AG04449 (cell line): ENCODE measurements at regions not wholly inside any gene's neighbourhood (a gene's known extent, or its start where the extent isn't known, plus 50 kb on each side); places are given as distances from the start of the nearest gene placed in this dataset.

Experiments used
- CTCF ChIA-PET: fragments of 350-600 bp; formaldehyde crosslinking; extraction: SDS; loops from one replicate; lab custom pipeline; 2021; ENCODE audit warnings: antibody characterized with exemption; lab: Yijun Ruan, JAX
- POLR2A ChIA-PET: fragments of 400-600, 350-600 bp; formaldehyde crosslinking; extraction: SDS; loops from one replicate; lab custom pipeline; 2020; ENCODE audit warnings: antibody characterized with exemption, inconsistent platforms; lab: Yijun Ruan, JAX
- DNase-seq: peaks from one replicate; pipeline ENCODE4 v3.0.0-alpha.2; 2010; ENCODE audit warnings: low read depth, low spot score
- H3K4me3 ChIP-seq: 2 replicates; pipeline ENCODE4 v1.5.1; 2011; ENCODE audit warnings: low read depth, mild to moderate bottlenecking, control low read depth, low read length
- CTCF ChIP-seq: IDR thresholded peaks from one replicate; pipeline ENCODE4 v1.5.1; 2011; ENCODE audit warnings: mild to moderate bottlenecking, moderate library complexity, low read length, control low read depth, inconsistent platforms; ENCODE audit not compliant: insufficient read depth; ENCODE audit errors: missing control alignments

DNA sequence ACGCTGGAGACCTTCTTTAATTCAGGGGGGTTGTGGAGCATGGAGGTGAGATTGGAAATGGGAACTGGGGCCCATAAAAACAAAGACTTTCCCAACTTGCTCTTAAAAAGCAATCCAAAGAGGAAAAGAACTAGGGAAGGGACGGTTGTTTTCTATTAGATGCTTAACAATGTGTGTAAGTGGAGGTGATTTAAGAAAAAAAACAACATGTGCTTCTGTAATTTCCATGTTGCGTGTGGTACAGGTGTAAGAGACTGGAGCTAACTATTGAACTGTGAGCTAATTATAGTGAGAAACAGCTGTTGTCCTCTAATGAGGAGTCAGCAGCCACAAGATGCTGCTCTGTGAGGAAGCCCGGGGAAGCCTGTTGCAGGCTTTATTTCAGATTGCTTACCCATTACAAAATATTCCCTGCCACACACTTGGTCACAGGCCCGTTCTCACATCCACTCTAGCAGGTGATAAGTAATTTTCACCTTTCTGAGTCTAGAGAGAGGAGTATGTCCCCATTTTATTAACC lies 280.6 kb upstream of the PARD3B start:
- CTCF ChIA-PET, result no interaction called here
- POLR2A ChIA-PET, result no interaction called here
- no peak overlapping the region for H3K4me3 ChIP-seq
- no peak for TF ChIP-seq CTCF
- DNase-seq, result no peak

GRCh38 chr2:204265681-204266181 lies 279.5 kb upstream of the PARD3B start:
- ChIA-PET POLR2A (no interaction called here), CTCF (no interaction called here)
- no peak for TF ChIP-seq CTCF
- H3K4me3 ChIP-seq, result no peak overlapping the region
- DNase-seq, result no peak

GRCh38 chr2:204268458-204268857 lies 276.8 kb upstream of the PARD3B start:
- ChIA-PET POLR2A (no interaction called here), CTCF (interaction anchor here (1.4 to 1.8 kb wide), 2 partner anchors 8 to 10 kb away, joined by 3 to 5 read pairs; no protein-coding TSS in a partner anchor)
- no peak for DNase-seq
- no peak for TF ChIP-seq CTCF
- H3K4me3 ChIP-seq, result no peak overlapping the region

DNA sequence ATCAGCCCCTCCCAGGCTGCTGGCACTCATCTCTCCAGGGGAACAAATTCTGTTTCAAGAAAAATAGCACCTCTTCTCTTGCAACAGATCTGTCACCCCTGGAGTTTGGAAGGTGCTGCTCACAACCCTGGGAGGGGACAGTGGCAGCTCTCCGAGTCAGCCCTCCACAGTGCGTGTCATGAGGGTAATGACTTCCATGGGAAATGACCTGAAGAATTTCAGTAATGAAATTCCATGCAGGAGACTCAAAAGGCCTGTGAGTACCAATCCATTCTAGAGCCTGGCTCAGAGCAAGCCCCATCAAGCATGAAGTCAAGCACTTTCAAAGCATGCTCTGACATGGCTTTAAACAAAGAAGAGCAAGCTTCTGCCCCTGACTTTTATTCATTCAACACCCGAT lies 276.3 kb upstream of the PARD3B start:
- TF ChIP-seq CTCF, result no peak
- ChIA-PET CTCF (interaction anchor here (1.4 kb wide), 1 partner anchor 8 kb away, joined by 3 read pairs; no protein-coding TSS in a partner anchor), POLR2A (no interaction called here)
- no peak for DNase-seq
- H3K4me3 ChIP-seq, result no peak overlapping the region

GRCh38 chr2:204272089-204272488 lies 273.2 kb upstream of the PARD3B start:
- POLR2A ChIA-PET, result no interaction called here
- CTCF ChIA-PET, result interaction anchor here (1.7 to 2.9 kb wide), 2 partner anchors 12 to 1654 kb away, joined by 5 to 20 read pairs; no protein-coding TSS in a partner anchor
- H3K4me3 ChIP-seq, result no peak overlapping the region
- TF ChIP-seq CTCF, result no peak
- DNase-seq, result no peak

GRCh38 chr2:204272610-204273287 lies 272.5 kb upstream of the PARD3B start:
- no peak for DNase-seq
- CTCF ChIA-PET, result interaction anchor here (1.2 to 1.8 kb wide), 2 partner anchors 11 to 1402 kb away, joined by 3 to 7 read pairs; no protein-coding TSS in a partner anchor
- POLR2A ChIA-PET, result no interaction called here
- no peak overlapping the region for H3K4me3 ChIP-seq
- TF ChIP-seq CTCF, result no peak
